SK-N-SH (cell line): ENCODE measurements at regions not wholly inside any gene's neighbourhood (a gene's known extent, or its start where the extent isn't known, plus 50 kb on each side); places are given as distances from the start of the nearest gene placed in this dataset.

Experiments used
- CTCF ChIP-seq: fragments of 200-600 bp; sonication (generic); IDR thresholded peaks from 2 replicates; pipeline ENCODE4 v1.6.1; 2017; ENCODE audit warnings: antibody characterized with exemption, mild to moderate bottlenecking, moderate library complexity
- SMC3 ChIP-seq: IDR thresholded peaks from 2 replicates; pipeline ENCODE4 v1.6.1; 2012; ENCODE audit warnings: low read depth, low read length, improper control_type of control experiment

- TF ChIP-seq CTCF (no peak), SMC3 (no peak)
These were observed 82.8 kb downstream of the GLUL start for GRCh38 chr1:182308826-182309225.
